H1 (cell line): ENCODE measurements at regions not wholly inside any gene's neighbourhood (a gene's known extent, or its start where the extent isn't known, plus 50 kb on each side); places are given as distances from the start of the nearest gene placed in this dataset.

ENCODE experiments used
- CTCF ChIA-PET: fragments of 300-600 bp; sonication (Branson Sonifier 250); formaldehyde crosslinking; loops from one replicate; lab custom pipeline; 2021; ENCODE audit not compliant: partially characterized antibody; lab: Charles Lee
- POLR2A ChIA-PET: fragments of 300-600 bp; sonication (Branson Sonifier 250); formaldehyde crosslinking; loops from one replicate; lab custom pipeline; 2021; ENCODE audit warnings: inconsistent platforms; ENCODE audit not compliant: partially characterized antibody; lab: Charles Lee
- DNase-seq, 2 experiments: peaks; one replicate each; pipeline versions ENCODE4 v3.0.0 to v3.0.0-alpha.2; 2010 to 2022; ENCODE audit warnings: low spot score in 2 of 2, low read depth in 1 of 2, mixed read lengths in 1 of 2
- FAIRE-seq: peaks from 2 replicates; lab custom pipeline; 2011; peaks lifted over from hg19 to GRCh38; lab: Jason Lieb, UNC
- H2AFZ ChIP-seq: 2 replicates; pipeline ENCODE4 v1.8.1; 2012; ENCODE audit warnings: low read length, inconsistent platforms
- H2AK5ac ChIP-seq: 2 replicates; pipeline ENCODE4 v1.6.1; 2013; ENCODE audit warnings: low read depth, low read length
- H2BK120ac ChIP-seq: replicated peaks from 2 replicates; pipeline ENCODE3; 2013; ENCODE audit warnings: low read depth, low read length, inconsistent platforms
- H2BK12ac ChIP-seq: 2 replicates; pipeline ENCODE4 v1.6.1; 2013; ENCODE audit warnings: low read depth, low read length
- H2BK15ac ChIP-seq: 2 replicates; pipeline ENCODE4 v1.6.1; 2013; ENCODE audit warnings: low read length
- H2BK20ac ChIP-seq: 2 replicates; pipeline ENCODE4 v1.6.1; 2013; ENCODE audit warnings: low read length
- H2BK5ac ChIP-seq: 2 replicates; pipeline ENCODE4 v1.6.1; 2013; ENCODE audit warnings: low read depth, low read length
- H3K14ac ChIP-seq: 2 replicates; pipeline ENCODE4 v1.6.1; 2013; ENCODE audit warnings: inconsistent platforms; ENCODE audit not compliant: insufficient read length
- H3K18ac ChIP-seq: 2 replicates; pipeline ENCODE4 v1.6.1; 2013; ENCODE audit warnings: low read length; ENCODE audit errors: extremely low read depth
- H3K23ac ChIP-seq: 2 replicates; pipeline ENCODE4 v1.6.1; 2013; ENCODE audit warnings: inconsistent platforms; ENCODE audit not compliant: insufficient read length
- H3K23me2 ChIP-seq: 2 replicates; pipeline ENCODE4 v1.6.1; 2013; ENCODE audit warnings: low read depth, low read length
- H3K27ac ChIP-seq: 2 replicates; pipeline ENCODE4 v1.6.1; 2011; ENCODE audit warnings: low read depth, low read length, inconsistent platforms
- H3K27me3 ChIP-seq, 4 experiments: replicated peaks in 1 of 4; 1 replicate in 1 of 4; 2 replicates in 3 of 4; pipeline versions ENCODE4 v1.6.1 to v1.8.1; 2011 to 2013; ENCODE audit warnings: low read length in 3 of 4, mild to moderate bottlenecking in 3 of 4, inconsistent platforms in 2 of 4, mixed read lengths in 2 of 4, moderate library complexity in 1 of 4; ENCODE audit not compliant: control insufficient read depth in 3 of 4, insufficient read depth in 3 of 4; ENCODE audit errors: extremely low read depth in 1 of 4
- H3K36me3 ChIP-seq, 4 experiments: 2 replicates each; pipeline versions ENCODE4 v1.6.1 to v1.8.1; 2011 to 2013; ENCODE audit warnings: mild to moderate bottlenecking in 4 of 4, low read length in 3 of 4, moderate library complexity in 2 of 4, control low read depth in 1 of 4, inconsistent platforms in 1 of 4; ENCODE audit not compliant: insufficient read depth in 4 of 4, control insufficient read depth in 2 of 4
- H3K4ac ChIP-seq: replicated peaks from 2 replicates; pipeline ENCODE3; 2013; ENCODE audit warnings: low read length, low read depth, mixed read lengths, inconsistent platforms; ENCODE audit not compliant: insufficient read length
- H3K4me1 ChIP-seq, 4 experiments: replicated peaks in 1 of 4; 1 replicate in 1 of 4; 2 replicates in 3 of 4; pipeline versions ENCODE4 v1.6.1 to v1.8.1; 2011 to 2013; ENCODE audit warnings: low read length in 3 of 4, inconsistent platforms in 2 of 4, mixed read lengths in 1 of 4; ENCODE audit not compliant: insufficient read depth in 4 of 4, control insufficient read depth in 3 of 4
- H3K4me2 ChIP-seq, 2 experiments: 2 replicates each; pipeline versions ENCODE4 v1.6.1 to v1.8.1; 2011 to 2013; ENCODE audit warnings: low read depth in 2 of 2, low read length in 2 of 2, control low read depth in 1 of 2, inconsistent platforms in 1 of 2, mild to moderate bottlenecking in 1 of 2; ENCODE audit not compliant: insufficient read depth in 1 of 2
- H3K4me3 ChIP-seq, 4 experiments: fragments of 200-600, 300-600 bp in 1 of 4; sonication (generic), shearing (Covaris generic), sonication (Bioruptor Twin) in 1 of 4; 2 replicates each; pipeline versions ENCODE4 v1.5.1 to v1.8.1; 2011 to 2016; ENCODE audit warnings: low read length in 4 of 4, low read depth in 3 of 4, control low read depth in 2 of 4, inconsistent platforms in 2 of 4, mild to moderate bottlenecking in 2 of 4, mixed read lengths in 1 of 4, moderate library complexity in 1 of 4; ENCODE audit not compliant: insufficient read depth in 2 of 4; ENCODE audit errors: extremely low read depth in 1 of 4
- H3K56ac ChIP-seq: replicated peaks from 2 replicates; pipeline ENCODE3; 2013; ENCODE audit warnings: low read depth, mild to moderate bottlenecking, mixed read lengths, low read length, inconsistent platforms; ENCODE audit not compliant: insufficient read length
- H3K79me1 ChIP-seq: 2 replicates; pipeline ENCODE4 v1.6.1; 2013; ENCODE audit warnings: low read depth, low read length, control low read depth
- H3K79me2 ChIP-seq, 2 experiments: 2 replicates each; pipeline versions ENCODE4 v1.6.1 to v1.8.1; 2012 to 2013; ENCODE audit warnings: low read length in 2 of 2, mild to moderate bottlenecking in 2 of 2, inconsistent platforms in 1 of 2; ENCODE audit not compliant: insufficient read depth in 2 of 2, control insufficient read depth in 1 of 2
- H3K9ac ChIP-seq, 4 experiments: replicated peaks in 1 of 4; 1 replicate in 1 of 4; 2 replicates in 3 of 4; pipeline versions ENCODE4 v1.6.1 to v1.8.1; 2011 to 2013; ENCODE audit warnings: low read depth in 3 of 4, low read length in 3 of 4, control low read depth in 2 of 4, mild to moderate bottlenecking in 2 of 4, moderate library complexity in 2 of 4, inconsistent platforms in 1 of 4; ENCODE audit errors: extremely low read depth in 1 of 4
- H3K9me3 ChIP-seq, 2 experiments: 2 replicates each; pipeline versions ENCODE4 v1.6.1 to v1.8.1; 2012 to 2013; ENCODE audit warnings: mild to moderate bottlenecking in 2 of 2, moderate library complexity in 2 of 2, control low read depth in 1 of 2, inconsistent platforms in 1 of 2, low read depth in 1 of 2, low read length in 1 of 2, mixed read lengths in 1 of 2; ENCODE audit not compliant: insufficient read depth in 2 of 2
- H4K20me1 ChIP-seq, 2 experiments: replicated peaks in 1 of 2; 2 replicates each; pipeline versions ENCODE3 to v1.8.1; 2011 to 2013; ENCODE audit warnings: inconsistent platforms in 2 of 2, low read length in 2 of 2, mild to moderate bottlenecking in 1 of 2; ENCODE audit not compliant: insufficient read depth in 2 of 2, control insufficient read depth in 1 of 2
- H4K5ac ChIP-seq: 2 replicates; pipeline ENCODE4 v1.6.1; 2013; ENCODE audit warnings: low read length, low read depth, mixed read lengths, inconsistent platforms; ENCODE audit not compliant: insufficient read length
- H4K8ac ChIP-seq: 2 replicates; pipeline ENCODE4 v1.8.0; 2013; ENCODE audit warnings: mild to moderate bottlenecking, moderate library complexity, low read length, inconsistent platforms; ENCODE audit not compliant: insufficient read depth; ENCODE audit errors: extremely low read depth
- H4K91ac ChIP-seq: replicated peaks from 2 replicates; pipeline ENCODE3; 2013; ENCODE audit warnings: low read length, mixed read lengths, inconsistent platforms; ENCODE audit not compliant: insufficient read length
- CBX5 ChIP-seq: fragments of 300-800, 300-1000 bp; sonication (generic); IDR thresholded peaks from 2 replicates; pipeline ENCODE4 v1.7.1; 2016; ENCODE audit warnings: antibody characterized with exemption, low read length, low read depth
- CREB1 ChIP-seq: IDR thresholded peaks from 2 replicates; pipeline ENCODE4 v1.6.1; 2012; ENCODE audit warnings: inconsistent platforms
- EZH2 ChIP-seq: fragments of 200-600 bp; sonication (generic); IDR thresholded peaks from 2 replicates; pipeline ENCODE4 v1.7.1; 2012; ENCODE audit warnings: low read depth, mild to moderate bottlenecking, moderate library complexity, low read length, inconsistent platforms; ENCODE audit not compliant: severe bottlenecking
- WGBS, 2 experiments: shearing (Covaris generic) in 1 of 2; methylation state at CpG; one replicate each; pipeline versions ENCODE4 v1.1.6 to v1.1.7; 2013 to 2015; ENCODE audit warnings: low lambda C conversion rate in 2 of 2, mixed read lengths in 2 of 2, inconsistent platforms in 1 of 2, low coverage in 1 of 2, missing lambda C conversion rate in 1 of 2; ENCODE audit not compliant: insufficient replicate concordance in 2 of 2, insufficient coverage in 1 of 2, insufficient read length in 1 of 2; ENCODE audit errors: extremely low coverage in 1 of 2, missing lambda C conversion rate in 1 of 2; 5-methylcytosine and 5-hydroxymethylcytosine counted together

DNA sequence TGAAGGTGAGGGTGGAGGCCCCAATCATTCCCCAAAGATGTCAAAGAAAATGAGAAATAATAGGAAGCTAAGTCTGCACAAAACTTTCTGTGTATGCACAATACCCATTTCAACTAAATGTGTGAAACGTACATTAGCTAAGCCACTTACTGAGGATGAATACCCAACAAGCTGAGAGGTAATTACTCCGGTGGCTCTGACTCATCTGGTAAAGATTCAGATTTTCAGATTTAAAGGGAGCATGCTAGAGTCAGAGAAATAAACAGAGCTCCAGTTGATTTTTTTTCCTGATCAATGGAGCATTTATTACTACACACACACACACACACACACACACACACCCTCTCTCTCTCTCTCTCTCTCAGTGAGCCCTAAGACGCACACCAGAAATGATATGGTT is 194.8 kb upstream of the ARGLU1 start:
- no peak overlapping the region for H3K56ac ChIP-seq

More for the DNA sequence above, 194.8 kb upstream of the ARGLU1 start:
- Histone ChIP-seq H4K8ac (no peak overlapping the region), H3K18ac (no peak overlapping the region), H3K23ac (no peak overlapping the region), H2BK120ac (no peak overlapping the region), H4K91ac (no peak overlapping the region), H3K9me3 (0 out of 4 replicates have a peak, but pooled peaks cover 0 to 3% of the 10 kb centered on the region in 2 experiments), H3K79me1 (no peaks in the 10 kb centered on the region), H3K79me2 (no peaks in the 10 kb centered on the region), H3K36me3 (no peaks in the 10 kb centered on the region; a peak in 1 of 8 replicates), H3K4ac (no peak overlapping the region), H2AK5ac (no peak overlapping the region), H2BK20ac (no peak overlapping the region), H3K4me1 (no peaks in the 10 kb centered on the region), H3K14ac (no peak overlapping the region), H2BK12ac (no peak overlapping the region), H4K20me1 (no peaks in the 10 kb centered on the region), H4K5ac (no peak overlapping the region), H3K4me3 (no peak overlapping the region), H3K27me3 (no peaks in the 10 kb centered on the region), H2BK5ac (no peak overlapping the region), H3K9ac (no peak overlapping the region), H3K4me2 (no peak overlapping the region), H2BK15ac (no peak overlapping the region), H2AFZ (no peak overlapping the region), H3K27ac (no peak overlapping the region), H3K23me2 (no peaks in the 10 kb centered on the region)
- ChIA-PET POLR2A (no interaction called here), CTCF (no interaction called here)
- no peak for DNase-seq
- FAIRE-seq: no peak
- 91% methylated on average over 3 of the region's 3 CpGs; no CpG with 5 or more reads in 1 of the 2 experiments for WGBS, 2 experiments
- no peak for TF ChIP-seq EZH2
- TF ChIP-seq CREB1: no peak
- TF ChIP-seq CBX5: no peak
